ENCODE measurements at regions not wholly inside any gene's neighbourhood (a gene's known extent, or its start where the extent isn't known, plus 50 kb on each side); places are given as distances from the start of the nearest gene placed in this dataset.

DNA sequence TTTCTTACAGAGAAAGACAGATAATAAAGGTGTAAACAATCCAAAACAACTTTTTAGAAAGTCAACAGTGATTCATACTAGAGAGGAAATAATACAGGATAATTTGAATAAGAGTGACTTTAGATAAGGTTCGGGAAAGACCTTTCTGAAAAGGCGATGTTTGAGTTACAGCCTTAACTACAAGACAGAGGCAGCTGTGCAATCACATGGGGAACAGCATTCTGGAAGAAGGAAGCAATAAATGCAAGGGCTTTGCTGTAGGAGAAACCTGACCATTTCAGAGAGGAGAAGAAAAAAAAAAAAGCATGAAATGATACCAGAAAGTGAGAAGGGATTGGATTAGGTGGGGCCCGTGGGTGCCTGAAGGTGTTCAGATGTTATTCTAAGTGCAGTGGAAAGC is 200.6 kb upstream of the ATP11B start:
- no peak for TF ChIP-seq POLR2AphosphoS5 (IDR thresholded peaks at IDR 0.05; ENCODE audit: borderline replicate concordance, low read depth, low read length)
- TF ChIP-seq FOXP2 (optimal IDR thresholded peaks at IDR 0.05; ENCODE audit: control extremely low read depth, extremely low read length, insufficient read depth), result no peak
- no peak for TF ChIP-seq EZH2 (IDR thresholded peaks at IDR 0.05)
- no peak overlapping the region for H3K4me3 ChIP-seq
- peak overlapping the region; percentile 54; the same call in 1 of the 2 replicates for H3K27ac ChIP-seq
- no peak overlapping the region for H3K9ac ChIP-seq (ENCODE audit: insufficient read length)
- DNase-seq (ENCODE audit: low read depth, low spot score), result no peak
- no peaks in the 10 kb centered on the region for H3K9me3 ChIP-seq (ENCODE audit: low read depth, low read length)
- H3K36me3 ChIP-seq (ENCODE audit: insufficient read depth, low read length), result no peaks in the 10 kb centered on the region

GRCh38 chr3:182596676-182597410 is 196.5 kb upstream of the ATP11B start:
- H3K27ac ChIP-seq, result no peak overlapping the region
- no peak for DNase-seq (ENCODE audit: low read depth, low spot score)
- H3K9me3 ChIP-seq (ENCODE audit: low read depth, low read length), result no peaks in the 10 kb centered on the region
- no peaks in the 10 kb centered on the region for H3K36me3 ChIP-seq (ENCODE audit: insufficient read depth, low read length)
- H3K4me3 ChIP-seq, result no peak overlapping the region
- H3K9ac ChIP-seq (ENCODE audit: insufficient read length), result no peak overlapping the region
- no peak for TF ChIP-seq POLR2AphosphoS5 (IDR thresholded peaks at IDR 0.05; ENCODE audit: borderline replicate concordance, low read depth, low read length)
- TF ChIP-seq FOXP2 (optimal IDR thresholded peaks at IDR 0.05; ENCODE audit: control extremely low read depth, extremely low read length, insufficient read depth), result no peak
- no peak for TF ChIP-seq EZH2 (IDR thresholded peaks at IDR 0.05)

GRCh38 chr3:182597621-182598041 is 195.7 kb upstream of the ATP11B start:
- Histone ChIP-seq H3K4me3 (no peak overlapping the region), H3K9me3 (ENCODE audit: low read depth, low read length) (no peaks in the 10 kb centered on the region), H3K9ac (ENCODE audit: insufficient read length) (no peak overlapping the region), H3K27ac (no peak overlapping the region), H3K36me3 (ENCODE audit: insufficient read depth, low read length) (no peaks in the 10 kb centered on the region)
- TF ChIP-seq POLR2AphosphoS5 (IDR thresholded peaks at IDR 0.05; ENCODE audit: borderline replicate concordance, low read depth, low read length) (no peak), FOXP2 (optimal IDR thresholded peaks at IDR 0.05; ENCODE audit: control extremely low read depth, extremely low read length, insufficient read depth) (no peak), EZH2 (IDR thresholded peaks at IDR 0.05) (no peak)
- no peak for DNase-seq (ENCODE audit: low read depth, low spot score)

DNA sequence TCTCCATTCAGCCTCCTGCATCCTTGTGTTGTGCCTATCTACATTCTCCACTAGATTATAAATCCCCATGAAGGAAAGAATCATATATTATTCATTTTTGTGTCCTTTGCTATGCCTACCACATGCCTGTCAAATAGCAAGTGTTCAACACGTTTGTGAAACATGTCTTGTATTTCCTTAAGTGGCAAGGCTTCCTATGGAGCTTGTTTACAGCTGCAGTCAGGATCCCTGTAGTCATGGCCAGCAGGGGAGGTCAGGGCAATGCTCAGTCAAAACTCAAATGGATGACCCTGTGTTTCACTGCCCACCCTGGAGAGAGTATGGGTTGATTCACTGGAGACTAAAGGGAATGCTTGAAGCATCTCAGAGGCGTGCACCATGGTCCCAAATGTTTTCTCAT is 191.7 kb upstream of the ATP11B start:
- no peak overlapping the region for H3K27ac ChIP-seq
- H3K4me3 ChIP-seq, result no peak overlapping the region
- no peak overlapping the region for H3K9ac ChIP-seq (ENCODE audit: insufficient read length)
- no peak for DNase-seq (ENCODE audit: low read depth, low spot score)
- H3K9me3 ChIP-seq (ENCODE audit: low read depth, low read length), result no peaks in the 10 kb centered on the region
- no peak for TF ChIP-seq POLR2AphosphoS5 (IDR thresholded peaks at IDR 0.05; ENCODE audit: borderline replicate concordance, low read depth, low read length)
- no peak for TF ChIP-seq FOXP2 (optimal IDR thresholded peaks at IDR 0.05; ENCODE audit: control extremely low read depth, extremely low read length, insufficient read depth)
- TF ChIP-seq EZH2 (IDR thresholded peaks at IDR 0.05), result no peak
- no peaks in the 10 kb centered on the region for H3K36me3 ChIP-seq (ENCODE audit: insufficient read depth, low read length)

- DNase-seq (ENCODE audit: low read depth, low spot score), result no peak
- Histone ChIP-seq H3K4me3 (no peak overlapping the region), H3K36me3 (ENCODE audit: insufficient read depth, low read length) (no peaks in the 10 kb centered on the region), H3K27ac (no peak overlapping the region), H3K9me3 (ENCODE audit: low read depth, low read length) (no peaks in the 10 kb centered on the region), H3K9ac (ENCODE audit: insufficient read length) (no peak overlapping the region)
- TF ChIP-seq EZH2 (IDR thresholded peaks at IDR 0.05) (no peak), FOXP2 (optimal IDR thresholded peaks at IDR 0.05; ENCODE audit: control extremely low read depth, extremely low read length, insufficient read depth) (no peak), POLR2AphosphoS5 (IDR thresholded peaks at IDR 0.05; ENCODE audit: borderline replicate concordance, low read depth, low read length) (no peak)
These were observed 189.8 kb upstream of the ATP11B start for GRCh38 chr3:182603501-182603900.

- Histone ChIP-seq H3K9ac (ENCODE audit: insufficient read length) (no peak overlapping the region), H3K9me3 (ENCODE audit: low read depth, low read length) (no peaks in the 10 kb centered on the region), H3K4me3 (no peak overlapping the region), H3K27ac (no peak overlapping the region), H3K36me3 (ENCODE audit: insufficient read depth, low read length) (no peaks in the 10 kb centered on the region)
- DNase-seq (ENCODE audit: low read depth, low spot score), result no peak
- TF ChIP-seq EZH2 (IDR thresholded peaks at IDR 0.05) (no peak), FOXP2 (optimal IDR thresholded peaks at IDR 0.05; ENCODE audit: control extremely low read depth, extremely low read length, insufficient read depth) (no peak), POLR2AphosphoS5 (IDR thresholded peaks at IDR 0.05; ENCODE audit: borderline replicate concordance, low read depth, low read length) (no peak)
These were observed 187.3 kb upstream of the ATP11B start for GRCh38 chr3:182605882-182606611.

GRCh38 chr3:182606905-182607504 is 186.3 kb upstream of the ATP11B start:
- Histone ChIP-seq H3K9ac (ENCODE audit: insufficient read length) (no peak overlapping the region), H3K9me3 (ENCODE audit: low read depth, low read length) (no peaks in the 10 kb centered on the region), H3K36me3 (ENCODE audit: insufficient read depth, low read length) (no peaks in the 10 kb centered on the region), H3K27ac (no peak overlapping the region), H3K4me3 (no peak overlapping the region)
- no peak for DNase-seq (ENCODE audit: low read depth, low spot score)
- no peak for TF ChIP-seq POLR2AphosphoS5 (IDR thresholded peaks at IDR 0.05; ENCODE audit: borderline replicate concordance, low read depth, low read length)
- no peak for TF ChIP-seq EZH2 (IDR thresholded peaks at IDR 0.05)
- no peak for TF ChIP-seq FOXP2 (optimal IDR thresholded peaks at IDR 0.05; ENCODE audit: control extremely low read depth, extremely low read length, insufficient read depth)

GRCh38 chr3:182608832-182609231 is 184.5 kb upstream of the ATP11B start:
- H3K27ac ChIP-seq, result peak overlapping the region; percentile 53; the same call in 1 of the 2 replicates
- no peak for TF ChIP-seq POLR2AphosphoS5 (IDR thresholded peaks at IDR 0.05; ENCODE audit: borderline replicate concordance, low read depth, low read length)
- no peak for TF ChIP-seq FOXP2 (optimal IDR thresholded peaks at IDR 0.05; ENCODE audit: control extremely low read depth, extremely low read length, insufficient read depth)
- TF ChIP-seq EZH2 (IDR thresholded peaks at IDR 0.05), result no peak

More at GRCh38 chr3:182608832-182609231, 184.5 kb upstream of the ATP11B start:
- H3K36me3 ChIP-seq (ENCODE audit: insufficient read depth, low read length), result no peaks in the 10 kb centered on the region
- peak overlapping the region; percentile 21; the same call in 1 of the 2 replicates for H3K4me3 ChIP-seq
- H3K9me3 ChIP-seq (ENCODE audit: low read depth, low read length), result no peaks in the 10 kb centered on the region
- H3K9ac ChIP-seq (ENCODE audit: insufficient read length), result no peak overlapping the region
- DNase-seq (ENCODE audit: low read depth, low spot score), result no peak
